ENCODE measurements at regions not wholly inside any gene's neighbourhood (a gene's known extent, or its start where the extent isn't known, plus 50 kb on each side); places are given as distances from the start of the nearest gene placed in this dataset.

DNA sequence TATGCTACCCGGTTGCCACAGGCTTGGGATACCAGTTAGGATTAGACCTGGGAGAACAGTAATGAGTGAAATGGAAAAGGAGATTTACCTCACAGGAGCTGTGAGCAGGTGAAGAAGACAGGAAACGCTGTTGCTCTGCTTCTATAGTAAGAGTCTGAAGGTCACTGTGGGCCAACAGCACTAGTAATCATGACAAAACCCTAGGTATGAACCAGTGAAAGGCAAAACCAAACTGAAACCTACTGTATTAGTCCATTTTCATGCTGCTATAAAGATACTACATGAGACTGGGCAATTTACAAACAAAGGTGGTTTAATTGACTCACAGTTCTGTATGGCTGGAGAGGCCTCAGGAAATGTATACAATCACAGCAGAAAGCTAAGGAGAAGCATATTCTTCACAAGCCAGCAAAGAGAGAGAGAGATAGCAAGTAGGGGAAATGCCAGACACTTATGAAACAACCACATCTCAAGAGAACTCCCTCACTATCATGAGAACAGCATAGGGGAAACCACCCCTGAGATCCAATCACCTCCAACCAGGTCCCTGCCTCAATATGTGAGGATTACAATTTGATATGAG lies 736.7 kb upstream of the INTU start:
- H3K27me3 ChIP-seq (replicated peaks; ENCODE audit: insufficient read depth, low read length), result no peaks in the 10 kb centered on the region
- H3K9me2 ChIP-seq (replicated peaks; ENCODE audit: insufficient read depth, low read length), result no peaks in the 10 kb centered on the region
- TF ChIP-seq EZH2 (optimal IDR thresholded peaks at IDR 0.05; ENCODE audit: low read depth, low read length) (no peak), EZH2phosphoT487 (IDR thresholded peaks at IDR 0.05; ENCODE audit: low read length) (no peak), CTCF (IDR thresholded peaks at IDR 0.05; ENCODE audit: low read length) (no peak)
- H3K79me2 ChIP-seq (ENCODE audit: low read length), result no peaks in the 10 kb centered on the region
- H2AFZ ChIP-seq (ENCODE audit: low read length), result no peak overlapping the region
- H3F3A ChIP-seq (ENCODE audit: insufficient read depth, low read length), result no peaks in the 10 kb centered on the region
- H3K27ac ChIP-seq (ENCODE audit: low read length), result peak overlapping the region; percentile 20; the same call in 1 of the 2 replicates
- no peaks in the 10 kb centered on the region for H3K9me3 ChIP-seq (replicated peaks; ENCODE audit: insufficient read depth, low read length)
- no peaks in the 10 kb centered on the region for H4K20me1 ChIP-seq (ENCODE audit: insufficient read depth, low read length)
- no peaks in the 10 kb centered on the region for H3K36me3 ChIP-seq (replicated peaks; ENCODE audit: insufficient read depth, low read length)
- H3K9ac ChIP-seq (ENCODE audit: low read length), result no peak overlapping the region
- H3K4me1 ChIP-seq (ENCODE audit: low read length), result peaks cover 11% of the 10 kb centered on the region; the same call in 1 of the 2 replicates
- no peak overlapping the region for H3K4me3 ChIP-seq (ENCODE audit: low read length)
- peak; percentile 21 for DNase-seq
- no peak overlapping the region for H3K4me2 ChIP-seq (ENCODE audit: low read depth, low read length)

DNA sequence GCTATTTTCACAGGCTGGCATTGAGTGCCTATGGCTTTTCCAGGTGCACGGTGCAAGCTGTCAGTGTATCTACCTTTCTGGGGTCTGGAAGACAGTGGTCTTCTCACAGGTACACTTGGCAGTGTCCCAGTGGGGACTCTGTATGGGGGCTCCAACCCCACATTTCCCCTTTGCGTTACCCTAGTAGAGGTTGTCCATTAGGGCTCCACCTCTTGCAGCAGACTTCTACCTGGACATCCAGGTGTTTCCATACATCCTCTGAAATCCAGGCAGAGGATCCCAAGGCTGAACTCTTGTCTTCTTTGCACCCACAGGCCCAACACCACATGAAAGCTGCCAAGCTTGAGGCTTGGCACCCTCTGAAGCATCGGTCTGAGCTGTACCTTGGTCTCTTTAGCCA lies 735.7 kb upstream of the INTU start:
- Histone ChIP-seq H3K9me3 (replicated peaks; ENCODE audit: insufficient read depth, low read length) (no peaks in the 10 kb centered on the region), H3K36me3 (replicated peaks; ENCODE audit: insufficient read depth, low read length) (no peaks in the 10 kb centered on the region), H3K27me3 (replicated peaks; ENCODE audit: insufficient read depth, low read length) (no peaks in the 10 kb centered on the region), H3F3A (ENCODE audit: insufficient read depth, low read length) (no peaks in the 10 kb centered on the region), H2AFZ (ENCODE audit: low read length) (no peak overlapping the region), H3K9me2 (replicated peaks; ENCODE audit: insufficient read depth, low read length) (no peaks in the 10 kb centered on the region), H3K4me3 (ENCODE audit: low read length) (no peak overlapping the region), H3K79me2 (ENCODE audit: low read length) (no peaks in the 10 kb centered on the region), H3K27ac (ENCODE audit: low read length) (no peak overlapping the region), H3K4me2 (ENCODE audit: low read depth, low read length) (no peak overlapping the region), H3K4me1 (ENCODE audit: low read length) (peaks cover 11% of the 10 kb centered on the region; the same call in 1 of the 2 replicates), H4K20me1 (ENCODE audit: insufficient read depth, low read length) (no peaks in the 10 kb centered on the region), H3K9ac (ENCODE audit: low read length) (no peak overlapping the region)
- DNase-seq, result no peak
- TF ChIP-seq EZH2phosphoT487 (IDR thresholded peaks at IDR 0.05; ENCODE audit: low read length) (no peak), EZH2 (optimal IDR thresholded peaks at IDR 0.05; ENCODE audit: low read depth, low read length) (no peak), CTCF (IDR thresholded peaks at IDR 0.05; ENCODE audit: low read length) (no peak)

- H2AFZ ChIP-seq (ENCODE audit: low read length), result no peak overlapping the region
- no peak for DNase-seq
- no peak overlapping the region for H3K4me2 ChIP-seq (ENCODE audit: low read depth, low read length)
- H3K9ac ChIP-seq (ENCODE audit: low read length), result no peak overlapping the region
- no peak for TF ChIP-seq CTCF (IDR thresholded peaks at IDR 0.05; ENCODE audit: low read length)
- TF ChIP-seq EZH2phosphoT487 (IDR thresholded peaks at IDR 0.05; ENCODE audit: low read length), result no peak
- TF ChIP-seq EZH2 (optimal IDR thresholded peaks at IDR 0.05; ENCODE audit: low read depth, low read length), result no peak
- no peaks in the 10 kb centered on the region for H3K27me3 ChIP-seq (replicated peaks; ENCODE audit: insufficient read depth, low read length)
- H3K27ac ChIP-seq (ENCODE audit: low read length), result no peak overlapping the region
- H4K20me1 ChIP-seq (ENCODE audit: insufficient read depth, low read length), result no peaks in the 10 kb centered on the region
- no peaks in the 10 kb centered on the region for H3K36me3 ChIP-seq (replicated peaks; ENCODE audit: insufficient read depth, low read length)
- no peak overlapping the region for H3K4me3 ChIP-seq (ENCODE audit: low read length)
- peaks cover 11% of the 10 kb centered on the region; the same call in 1 of the 2 replicates for H3K4me1 ChIP-seq (ENCODE audit: low read length)
- H3K9me3 ChIP-seq (replicated peaks; ENCODE audit: insufficient read depth, low read length), result no peaks in the 10 kb centered on the region
- no peaks in the 10 kb centered on the region for H3K79me2 ChIP-seq (ENCODE audit: low read length)
- no peaks in the 10 kb centered on the region for H3F3A ChIP-seq (ENCODE audit: insufficient read depth, low read length)
- H3K9me2 ChIP-seq (replicated peaks; ENCODE audit: insufficient read depth, low read length), result no peaks in the 10 kb centered on the region
Observed at GRCh38 chr4:126898815-126899214, 733.9 kb upstream of the INTU start.
